ENCODE measurements at regions not wholly inside any gene's neighbourhood (a gene's known extent, or its start where the extent isn't known, plus 50 kb on each side); places are given as distances from the start of the nearest gene placed in this dataset.
A peak's percentile ranks its signal among the peaks of the same experiment; 100 is the strongest.

- peak; percentile 7 for TF ChIP-seq CTCF (IDR thresholded peaks at IDR 0.05; ENCODE audit: extremely low read depth, low read depth, low read length)
- no peak overlapping the region for H3K4me3 ChIP-seq (ENCODE audit: insufficient read depth, low read length)
- H4K20me1 ChIP-seq (ENCODE audit: insufficient read depth, low read length) = no peaks in the 10 kb centered on the region
- no peaks in the 10 kb centered on the region for H3K79me2 ChIP-seq (ENCODE audit: insufficient read depth, low read length)
- no peak overlapping the region for H3K27ac ChIP-seq (ENCODE audit: low read depth, low read length)
- no peak overlapping the region for H2AFZ ChIP-seq (ENCODE audit: low read length)
- DNase-seq (ENCODE audit: insufficient read length, low spot score, missing footprints) = no peak
- peaks cover 2% of the 10 kb centered on the region for H3K9me3 ChIP-seq (ENCODE audit: low read depth, low read length)
- H3K4me1 ChIP-seq (ENCODE audit: insufficient read depth, low read length) = no peaks in the 10 kb centered on the region
- H3K4me2 ChIP-seq (ENCODE audit: insufficient read depth, low read length) = no peak overlapping the region
- no peaks in the 10 kb centered on the region for H3K27me3 ChIP-seq (ENCODE audit: insufficient read depth, low read length)
- no peaks in the 10 kb centered on the region for H3K36me3 ChIP-seq (ENCODE audit: insufficient read depth, low read length)
These were observed 1826.0 kb downstream of the STIM2 start for GRCh38 chr4:28686618-28687017.

- Histone ChIP-seq H3K9me3 (ENCODE audit: low read depth, low read length) (peaks cover 2% of the 10 kb centered on the region), H3K4me1 (ENCODE audit: insufficient read depth, low read length) (no peaks in the 10 kb centered on the region), H3K4me3 (ENCODE audit: insufficient read depth, low read length) (no peak overlapping the region), H3K4me2 (ENCODE audit: insufficient read depth, low read length) (no peak overlapping the region), H4K20me1 (ENCODE audit: insufficient read depth, low read length) (no peaks in the 10 kb centered on the region), H3K79me2 (ENCODE audit: insufficient read depth, low read length) (no peaks in the 10 kb centered on the region), H2AFZ (ENCODE audit: low read length) (no peak overlapping the region), H3K36me3 (ENCODE audit: insufficient read depth, low read length) (no peaks in the 10 kb centered on the region), H3K27me3 (ENCODE audit: insufficient read depth, low read length) (no peaks in the 10 kb centered on the region), H3K27ac (ENCODE audit: low read depth, low read length) (no peak overlapping the region)
- no peak for TF ChIP-seq CTCF (IDR thresholded peaks at IDR 0.05; ENCODE audit: extremely low read depth, low read depth, low read length)
- DNase-seq (ENCODE audit: insufficient read length, low spot score, missing footprints) = no peak
These were observed 1830.2 kb downstream of the STIM2 start for GRCh38 chr4:28690890-28691289.

GRCh38 chr4:28702571-28702970 lies 1841.9 kb downstream of the STIM2 start:
- DNase-seq (ENCODE audit: insufficient read length, low spot score, missing footprints) = no peak
- Histone ChIP-seq H3K79me2 (ENCODE audit: insufficient read depth, low read length) (no peaks in the 10 kb centered on the region), H4K20me1 (ENCODE audit: insufficient read depth, low read length) (no peaks in the 10 kb centered on the region), H3K4me1 (ENCODE audit: insufficient read depth, low read length) (no peaks in the 10 kb centered on the region), H3K4me2 (ENCODE audit: insufficient read depth, low read length) (no peak overlapping the region), H3K27me3 (ENCODE audit: insufficient read depth, low read length) (no peaks in the 10 kb centered on the region), H2AFZ (ENCODE audit: low read length) (no peak overlapping the region), H3K36me3 (ENCODE audit: insufficient read depth, low read length) (no peaks in the 10 kb centered on the region), H3K27ac (ENCODE audit: low read depth, low read length) (no peak overlapping the region), H3K4me3 (ENCODE audit: insufficient read depth, low read length) (no peak overlapping the region), H3K9me3 (ENCODE audit: low read depth, low read length) (no peaks in the 10 kb centered on the region)
- no peak for TF ChIP-seq CTCF (IDR thresholded peaks at IDR 0.05; ENCODE audit: extremely low read depth, low read depth, low read length)

- Histone ChIP-seq H3K79me2 (ENCODE audit: insufficient read depth, low read length) (no peaks in the 10 kb centered on the region), H4K20me1 (ENCODE audit: insufficient read depth, low read length) (no peaks in the 10 kb centered on the region), H3K36me3 (ENCODE audit: insufficient read depth, low read length) (no peaks in the 10 kb centered on the region), H3K9me3 (ENCODE audit: low read depth, low read length) (no peaks in the 10 kb centered on the region), H3K4me3 (ENCODE audit: insufficient read depth, low read length) (no peak overlapping the region), H3K4me1 (ENCODE audit: insufficient read depth, low read length) (no peaks in the 10 kb centered on the region), H2AFZ (ENCODE audit: low read length) (no peak overlapping the region), H3K4me2 (ENCODE audit: insufficient read depth, low read length) (no peak overlapping the region), H3K27me3 (ENCODE audit: insufficient read depth, low read length) (no peaks in the 10 kb centered on the region), H3K27ac (ENCODE audit: low read depth, low read length) (no peak overlapping the region)
- TF ChIP-seq CTCF (IDR thresholded peaks at IDR 0.05; ENCODE audit: extremely low read depth, low read depth, low read length) = no peak
- no peak for DNase-seq (ENCODE audit: insufficient read length, low spot score, missing footprints)
These were observed 1849.2 kb downstream of the STIM2 start for GRCh38 chr4:28709891-28710290.
